ENCODE measurements at regions not wholly inside any gene's neighbourhood (a gene's known extent, or its start where the extent isn't known, plus 50 kb on each side); places are given as distances from the start of the nearest gene placed in this dataset.

GRCh38 chr2:204261846-204262245 lies 283.4 kb upstream of the PARD3B start:
- peaks cover 3% of the 10 kb centered on the region for H3K4me1 ChIP-seq (ENCODE audit: control insufficient read depth, insufficient read depth, low read length)
- ChIA-PET CTCF (interaction anchor here (0.5 to 2.8 kb wide), 12 partner anchors 9 to 1664 kb away, joined by 3 to 15 read pairs (median 3); no protein-coding TSS in a partner anchor), POLR2A (interaction anchor here (0.6 kb wide), 1 partner anchor 190 kb away, joined by 3 read pairs; no protein-coding TSS in a partner anchor)
- H3K27ac ChIP-seq (ENCODE audit: extremely low read depth, low read depth, low read length) = no peak overlapping the region
- TF ChIP-seq ZNF692 (tag by site-specific recombination; IDR thresholded peaks at IDR 0.05) (0 out of 2 replicates have a peak, but pooled peaks have one; percentile 24), YY1 (tag by site-specific recombination; IDR thresholded peaks at IDR 0.05) (no peak), HOXD13 (CRISPR knock-in tag; IDR thresholded peaks at IDR 0.05; ENCODE audit: borderline replicate concordance) (no peak)
- H3K36me3 ChIP-seq (ENCODE audit: control insufficient read depth in 2 of 2, insufficient read depth in 1 of 2, low read length in 2 of 2) = no peaks in the 10 kb centered on the region
- no peak overlapping the region for H3K4me3 ChIP-seq (ENCODE audit: low read depth, low read length)
- H3K9me3 ChIP-seq (ENCODE audit: control insufficient read depth, insufficient read depth, low read depth, low read length) = no peaks in the 10 kb centered on the region

GRCh38 chr2:204264085-204264553 lies 281.2 kb upstream of the PARD3B start:
- CTCF ChIA-PET = interaction anchor here (1.0 to 1.4 kb wide), 2 partner anchors 428 to 1662 kb away, joined by 3 read pairs; no protein-coding TSS in a partner anchor
- POLR2A ChIA-PET = no interaction called here
- Histone ChIP-seq H3K4me1 (ENCODE audit: control insufficient read depth, insufficient read depth, low read length) (peaks cover 3% of the 10 kb centered on the region), H3K4me3 (ENCODE audit: low read depth, low read length) (no peak overlapping the region), H3K27ac (ENCODE audit: extremely low read depth, low read depth, low read length) (no peak overlapping the region; the same call in 1 of the 2 replicates), H3K9me3 (ENCODE audit: control insufficient read depth, insufficient read depth, low read depth, low read length) (no peaks in the 10 kb centered on the region), H3K36me3 (ENCODE audit: control insufficient read depth in 2 of 2, insufficient read depth in 1 of 2, low read length in 2 of 2) (no peaks in the 10 kb centered on the region)
- TF ChIP-seq PRDM6 (tag by site-specific recombination; IDR thresholded peaks at IDR 0.05) = 0 out of 2 replicates have a peak, but pooled peaks have one; percentile 30
- TF ChIP-seq ZNF596 (tag by site-specific recombination; IDR thresholded peaks at IDR 0.05) = no peak
- no peak for TF ChIP-seq EGR2 (tag by site-specific recombination; IDR thresholded peaks at IDR 0.05; ENCODE audit: low read depth)
- TF ChIP-seq IKZF3 (tag by site-specific recombination; IDR thresholded peaks at IDR 0.05) = 0 out of 2 replicates have a peak, but pooled peaks have one; percentile 9
- TF ChIP-seq ZFP41 (tag by site-specific recombination; IDR thresholded peaks at IDR 0.05; ENCODE audit: borderline replicate concordance) = no peak
- no peak for TF ChIP-seq ZNF121 (tag by site-specific recombination; IDR thresholded peaks at IDR 0.05)
- no peak for TF ChIP-seq ZNF639 (tag by site-specific recombination; IDR thresholded peaks at IDR 0.05)
- TF ChIP-seq ZNF416 (tag by site-specific recombination; IDR thresholded peaks at IDR 0.05) = no peak
- no peak for TF ChIP-seq SALL2 (tag by site-specific recombination; IDR thresholded peaks at IDR 0.05; ENCODE audit: borderline replicate concordance)
- TF ChIP-seq PRDM10 (tag by site-specific recombination; IDR thresholded peaks at IDR 0.05) = peak; percentile 40; the same call in 1 of the 2 replicates
- TF ChIP-seq ZNF354C (tag by site-specific recombination; IDR thresholded peaks at IDR 0.05; ENCODE audit: borderline replicate concordance, low read depth) = no peak
- 0 out of 2 replicates have a peak, but pooled peaks have one; percentile 15 for TF ChIP-seq PRDM4 (tag by site-specific recombination; IDR thresholded peaks at IDR 0.05)
- peak; percentile 73 for TF ChIP-seq ZNF600 (tag by site-specific recombination; IDR thresholded peaks at IDR 0.05)
- TF ChIP-seq ZBTB7A (tag by site-specific recombination; IDR thresholded peaks at IDR 0.05; ENCODE audit: low read depth) = no peak
- peak; percentile 67; the same call in 1 of the 2 replicates for TF ChIP-seq TCF7L2 (IDR thresholded peaks at IDR 0.05; ENCODE audit: borderline replicate concordance, low read depth, low read length)
- no peak for TF ChIP-seq ZNF114 (tag by site-specific recombination; IDR thresholded peaks at IDR 0.05)

Data from HEK293 (cell line).